NCI-H2107 treated with DMSO at 0.1 percent for 48 hours (cell line): ENCODE measurements at regions not wholly inside any gene's neighbourhood (a gene's known extent, or its start where the extent isn't known, plus 50 kb on each side); places are given as distances from the start of the nearest gene placed in this dataset.

Source experiments
- DNase-seq: peaks from one replicate; lab custom pipeline; 2025; ENCODE audit not compliant: unreplicated experiment; lab: John Stamatoyannopoulos, UW

DNA sequence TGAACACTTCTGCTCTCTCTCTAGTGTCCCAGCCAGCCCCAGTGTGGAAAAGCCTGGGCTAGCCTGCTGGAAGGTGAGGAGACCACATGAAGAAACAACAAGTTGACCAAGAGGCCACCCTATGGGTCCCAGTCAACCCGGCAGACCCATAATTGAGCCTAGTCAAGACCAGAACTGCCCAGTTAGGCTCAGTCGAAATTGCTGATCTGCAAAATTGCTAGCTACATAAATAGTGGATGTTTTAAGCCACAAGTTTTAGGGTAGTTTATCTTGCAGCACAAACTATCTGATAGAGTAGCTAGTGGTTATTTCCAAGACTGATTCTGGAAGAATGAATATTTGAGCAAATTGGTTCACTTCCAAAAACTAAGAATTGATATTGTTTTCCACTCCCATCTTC lies 82.3 kb upstream of the CCDC112 start:
- DNase-seq, result no peak

DNA sequence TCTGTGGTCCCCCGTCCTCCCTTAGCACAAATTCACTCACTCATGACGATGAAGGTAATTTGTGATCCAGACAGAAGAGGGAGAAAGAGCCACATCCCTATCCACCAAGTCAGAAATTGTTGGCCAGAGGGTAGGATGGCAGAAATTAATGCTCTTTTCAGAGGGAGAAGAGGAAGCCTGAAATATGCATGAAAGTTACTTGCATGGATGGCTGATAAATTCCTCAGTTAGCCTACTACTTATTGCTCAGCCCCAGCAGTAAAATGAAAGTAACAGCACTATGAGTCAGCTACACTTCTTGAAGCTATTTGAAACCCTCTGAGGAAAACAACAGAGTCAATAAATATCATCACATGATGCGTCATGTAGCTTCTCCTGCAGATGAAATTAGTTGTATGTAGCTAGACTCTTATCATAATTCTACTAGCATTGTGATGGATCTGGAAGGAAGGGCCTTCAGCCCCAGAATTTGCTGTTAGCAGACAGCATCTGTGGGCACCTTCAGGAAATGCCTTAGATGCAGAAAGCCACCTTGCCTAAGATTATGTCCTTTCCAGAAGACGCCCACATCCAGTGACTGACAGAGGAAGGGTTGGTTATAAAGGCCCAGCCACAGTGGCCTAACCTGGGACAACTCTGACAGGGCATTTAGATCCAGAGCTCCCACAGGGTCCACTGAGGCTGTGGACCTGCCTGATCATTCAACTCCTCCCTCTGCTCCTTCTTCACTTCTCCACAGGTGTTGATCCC lies 81.2 kb upstream of the CCDC112 start:
- DNase-seq, result peak; percentile 7

DNA sequence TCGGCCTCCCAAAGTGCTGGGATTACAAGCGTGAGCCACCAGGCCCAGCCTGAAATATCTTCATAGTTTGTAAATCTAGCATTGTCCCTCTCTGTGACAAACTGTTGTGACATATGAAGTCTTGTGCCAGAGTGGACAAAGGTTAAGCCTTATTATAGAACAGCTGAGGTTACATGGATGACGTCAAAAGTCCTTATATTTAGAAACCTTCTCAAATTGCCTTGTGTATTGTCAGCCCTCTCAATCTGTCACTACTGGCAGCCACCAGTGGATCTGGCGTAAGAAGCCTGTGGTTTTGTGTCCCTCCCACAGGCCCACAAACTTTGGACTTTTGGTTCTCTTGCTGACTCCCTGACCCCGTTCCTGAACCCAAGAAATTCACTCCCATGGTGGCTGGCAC lies 79.4 kb upstream of the CCDC112 start:
- no peak for DNase-seq

DNA sequence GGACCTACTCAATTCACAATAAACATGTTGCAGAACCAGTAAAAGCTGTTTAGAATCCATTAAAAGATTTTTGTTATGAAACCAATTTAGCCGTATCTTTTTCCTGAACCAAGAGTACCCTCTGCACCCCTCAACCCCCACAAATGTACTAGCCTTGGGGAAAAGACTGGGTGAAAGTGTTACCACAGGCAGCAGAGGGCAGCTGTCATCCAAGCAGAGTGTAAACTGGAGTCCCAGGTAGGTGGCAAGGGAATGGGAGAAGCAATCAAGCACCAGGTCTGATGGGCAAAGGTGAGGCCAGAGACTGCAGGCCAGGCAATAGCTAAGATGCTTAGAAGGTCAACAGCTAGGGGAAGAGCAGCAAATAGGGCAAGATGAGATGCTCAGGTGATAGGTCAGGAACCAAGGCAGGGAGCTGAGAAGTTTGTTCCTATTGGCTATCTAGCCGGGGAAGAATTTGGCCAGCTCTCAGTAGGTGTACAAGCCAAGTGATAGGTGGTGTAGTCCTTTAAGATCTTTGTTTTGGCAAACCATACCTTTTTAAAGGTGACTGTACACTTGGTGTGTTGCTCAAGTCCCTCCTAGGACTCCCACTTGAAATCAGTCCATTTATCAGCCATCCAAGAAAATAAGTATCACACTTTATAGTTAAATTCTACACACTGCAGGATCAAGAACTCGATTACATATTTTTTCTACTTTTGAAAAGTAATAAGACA lies 77.8 kb upstream of the CCDC112 start:
- DNase-seq, result no peak

DNA sequence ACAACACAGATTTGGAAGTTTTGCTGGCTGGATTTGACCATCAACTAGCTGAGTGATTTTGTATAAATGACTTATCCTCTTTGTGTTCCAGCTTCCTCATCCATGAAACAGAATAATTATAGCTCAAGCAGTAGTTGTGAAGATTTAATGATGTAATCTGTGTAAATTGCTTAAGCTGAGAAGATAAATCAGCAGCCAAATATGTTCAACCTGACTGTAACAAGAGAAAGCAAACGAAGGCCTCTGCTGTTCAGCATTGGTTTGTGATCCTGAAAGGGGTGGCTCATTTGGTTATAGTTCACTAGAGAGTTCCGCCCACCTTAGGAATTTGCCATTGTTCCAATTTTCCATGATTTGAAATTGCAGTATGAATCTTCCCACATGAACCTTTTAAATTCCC lies 75.7 kb upstream of the CCDC112 start:
- DNase-seq, result no peak

DNA sequence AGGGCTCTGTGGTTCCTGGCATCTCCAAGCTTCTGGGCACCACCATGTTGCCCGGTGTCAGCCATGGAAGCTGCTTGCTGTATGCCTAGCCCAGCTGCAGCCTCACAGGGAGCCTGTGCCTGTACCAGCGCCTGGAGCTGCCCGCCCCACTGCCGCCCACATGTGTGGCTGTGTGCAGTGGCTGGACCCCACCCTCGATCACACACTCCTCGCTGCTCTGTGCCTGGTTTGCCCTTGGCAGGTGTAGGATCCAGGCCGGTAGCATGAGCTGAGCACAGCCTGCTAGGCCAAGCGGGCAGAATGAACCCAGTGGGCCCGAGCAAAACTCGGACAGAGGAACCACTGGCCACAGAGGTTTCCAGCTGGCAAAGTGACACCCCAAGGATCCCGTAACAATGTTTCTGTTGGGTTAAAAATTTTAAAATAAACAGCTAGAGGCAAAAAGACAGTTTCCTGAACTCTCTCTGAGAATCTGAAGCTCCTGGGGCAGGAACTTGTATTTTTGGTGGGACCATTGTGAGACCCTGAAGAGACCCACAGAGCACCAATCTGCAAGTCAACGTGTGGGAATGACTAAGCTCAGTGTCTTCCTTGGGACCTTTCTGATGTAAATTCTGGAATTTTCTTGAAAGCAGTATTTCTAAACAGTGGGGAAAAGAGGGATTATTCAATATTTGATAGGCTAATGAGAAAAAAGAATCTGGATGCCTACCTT lies 73.1 kb upstream of the CCDC112 start:
- no peak for DNase-seq

DNA sequence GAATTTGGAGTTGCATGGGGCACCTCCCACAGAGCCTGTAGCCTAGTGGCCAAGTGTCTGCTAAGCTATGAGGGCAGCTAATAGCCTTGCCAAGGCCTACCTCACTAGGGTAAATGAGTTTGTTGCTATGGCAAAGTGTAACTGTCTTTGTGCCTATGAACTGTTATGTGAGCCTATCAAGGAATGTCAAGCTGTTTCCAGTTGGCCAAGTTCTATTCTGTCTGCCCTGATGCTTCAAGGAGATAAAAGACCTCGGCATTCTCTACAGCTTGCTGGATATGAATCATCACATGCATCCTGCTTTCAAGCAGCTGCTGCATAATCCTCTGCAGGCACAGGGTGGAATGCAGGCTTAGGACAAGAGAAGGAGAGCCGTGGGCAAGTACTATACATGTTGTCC lies 69.8 kb upstream of the CCDC112 start:
- DNase-seq, result no peak

DNA sequence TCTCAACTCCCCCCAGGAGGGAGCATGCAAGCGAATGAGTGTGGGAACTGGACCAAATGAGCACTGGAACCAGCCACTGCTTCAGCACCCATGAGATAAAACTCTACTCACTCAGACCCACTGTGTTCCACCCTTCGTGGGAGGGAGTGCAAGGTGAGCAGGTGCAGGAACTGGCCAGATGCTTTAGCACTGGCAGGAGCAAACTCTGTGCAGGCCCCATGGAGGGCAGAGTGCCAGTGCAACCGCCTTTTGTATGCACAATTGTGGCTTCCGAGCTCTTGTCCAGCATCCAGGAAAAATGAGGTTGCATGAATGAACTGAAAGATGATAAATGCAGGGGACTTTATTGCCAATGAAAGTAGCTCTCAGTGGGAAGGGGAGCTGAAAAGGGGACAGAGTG lies 67.4 kb upstream of the CCDC112 start:
- no peak for DNase-seq

DNA sequence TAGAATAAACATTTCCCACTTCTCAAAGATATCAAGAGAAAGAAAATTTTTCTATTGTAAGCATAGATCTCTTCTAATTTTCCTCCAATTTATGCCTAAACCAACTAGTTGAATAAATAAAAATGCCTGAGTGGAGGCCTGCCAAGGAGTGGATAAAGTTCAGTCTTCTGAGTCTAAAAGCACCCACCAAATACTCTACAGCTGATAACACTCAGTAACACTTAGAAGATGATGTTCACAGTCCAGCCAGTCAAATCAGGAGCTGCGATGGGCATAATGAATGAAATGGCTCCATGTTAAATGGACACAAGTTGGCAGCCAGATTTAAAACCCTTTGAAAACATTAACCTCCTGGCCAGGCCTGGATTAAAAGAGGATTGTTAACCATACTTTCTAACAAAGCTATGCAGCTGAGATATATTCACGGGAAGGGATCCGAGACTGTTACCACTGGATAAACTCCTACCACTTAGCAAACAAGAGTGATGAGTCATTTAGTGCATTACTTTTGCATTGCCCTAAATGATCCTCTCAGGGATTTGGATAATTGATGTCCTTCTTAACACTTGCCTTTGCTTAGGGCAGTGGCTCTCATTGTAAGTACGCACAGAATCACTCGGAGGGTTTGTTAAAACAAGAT lies 63.7 kb upstream of the CCDC112 start:
- DNase-seq, result no peak

DNA sequence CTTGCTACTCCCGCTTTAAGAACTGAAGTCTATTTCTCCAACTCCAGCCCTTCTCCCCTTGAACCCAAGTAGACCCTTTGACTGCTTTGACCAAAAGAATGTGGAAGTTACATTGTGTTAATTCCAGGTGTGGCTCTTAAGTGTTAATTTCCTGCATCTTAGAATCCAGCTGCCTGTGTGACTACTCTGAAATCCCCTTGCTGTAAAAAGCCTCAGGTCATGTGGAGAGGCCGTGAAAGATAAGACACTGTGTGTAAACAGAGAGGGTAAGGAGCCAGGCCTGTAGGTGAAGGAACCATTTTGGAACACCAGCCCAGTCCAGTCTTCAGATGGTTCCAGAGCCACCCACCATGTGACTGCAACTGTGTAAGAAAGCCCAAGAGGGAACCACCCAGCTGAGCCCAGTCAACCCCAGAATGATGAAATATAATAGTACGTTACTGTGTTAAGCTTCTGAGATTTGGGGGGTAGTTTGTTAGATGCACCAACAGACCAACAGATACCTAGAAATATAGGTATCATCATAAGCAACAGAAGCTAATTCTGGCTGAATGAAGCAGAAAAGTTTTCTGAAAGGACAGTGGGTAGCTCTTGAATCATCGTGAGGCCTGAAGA lies 59.4 kb upstream of the CCDC112 start:
- no peak for DNase-seq

DNA sequence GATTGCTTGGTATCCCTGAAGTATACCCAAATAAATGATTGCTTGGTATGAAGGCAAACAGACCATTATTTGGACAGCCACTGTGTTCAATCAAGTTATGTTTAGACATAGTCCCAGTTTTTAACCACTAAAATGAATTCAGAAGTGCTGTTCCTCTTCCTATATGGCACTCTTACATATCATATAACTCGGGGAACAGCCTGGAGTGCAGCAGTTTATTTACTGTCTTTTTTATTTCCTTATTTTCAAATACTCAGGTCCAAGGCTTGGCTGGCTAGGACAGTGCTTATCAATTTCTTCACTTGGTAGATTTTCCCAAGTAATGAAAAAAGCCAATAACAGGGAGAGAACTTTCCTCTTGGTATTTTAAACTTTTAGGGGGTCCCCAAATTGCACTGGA lies 58.6 kb upstream of the CCDC112 start:
- DNase-seq, result no peak

DNA sequence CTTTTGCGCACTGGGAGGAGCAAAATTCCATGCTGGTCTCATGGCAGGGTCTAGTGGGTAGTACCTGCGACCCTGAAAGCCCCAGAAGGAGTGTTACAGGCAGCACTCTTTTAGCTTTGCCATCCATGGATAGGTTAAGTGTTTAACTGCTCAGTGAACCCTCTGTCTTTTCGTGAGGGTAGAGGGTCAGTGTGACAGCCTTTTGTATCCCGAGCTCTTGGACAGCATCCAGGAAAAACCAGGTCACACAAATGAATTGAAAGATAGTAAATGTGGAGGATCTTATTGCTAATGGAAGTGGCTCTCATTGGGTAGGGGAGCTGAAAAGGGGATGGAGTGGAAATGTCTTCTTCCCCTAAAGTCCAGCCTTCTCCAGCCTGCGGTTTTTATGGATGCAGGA lies 57.8 kb upstream of the CCDC112 start:
- DNase-seq, result no peak

DNA sequence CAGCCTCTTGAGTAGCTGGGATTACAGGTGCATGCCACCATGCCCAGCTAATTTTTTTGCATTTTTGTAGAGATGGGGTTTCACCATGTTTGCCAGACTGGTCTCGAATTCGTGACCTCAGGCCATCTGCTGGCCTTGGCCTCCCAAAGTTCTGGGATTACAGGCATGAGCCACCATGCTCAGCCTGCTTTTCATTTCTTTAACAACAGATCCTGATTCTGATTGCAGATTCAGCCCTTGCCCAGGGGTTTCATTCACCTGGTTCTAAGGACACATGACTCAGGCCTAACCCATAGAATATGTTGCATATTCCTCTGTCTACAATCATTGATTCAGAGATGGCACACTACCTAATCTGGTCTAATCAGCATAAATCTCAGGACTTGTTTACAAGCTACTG lies 56.1 kb upstream of the CCDC112 start:
- no peak for DNase-seq

DNA sequence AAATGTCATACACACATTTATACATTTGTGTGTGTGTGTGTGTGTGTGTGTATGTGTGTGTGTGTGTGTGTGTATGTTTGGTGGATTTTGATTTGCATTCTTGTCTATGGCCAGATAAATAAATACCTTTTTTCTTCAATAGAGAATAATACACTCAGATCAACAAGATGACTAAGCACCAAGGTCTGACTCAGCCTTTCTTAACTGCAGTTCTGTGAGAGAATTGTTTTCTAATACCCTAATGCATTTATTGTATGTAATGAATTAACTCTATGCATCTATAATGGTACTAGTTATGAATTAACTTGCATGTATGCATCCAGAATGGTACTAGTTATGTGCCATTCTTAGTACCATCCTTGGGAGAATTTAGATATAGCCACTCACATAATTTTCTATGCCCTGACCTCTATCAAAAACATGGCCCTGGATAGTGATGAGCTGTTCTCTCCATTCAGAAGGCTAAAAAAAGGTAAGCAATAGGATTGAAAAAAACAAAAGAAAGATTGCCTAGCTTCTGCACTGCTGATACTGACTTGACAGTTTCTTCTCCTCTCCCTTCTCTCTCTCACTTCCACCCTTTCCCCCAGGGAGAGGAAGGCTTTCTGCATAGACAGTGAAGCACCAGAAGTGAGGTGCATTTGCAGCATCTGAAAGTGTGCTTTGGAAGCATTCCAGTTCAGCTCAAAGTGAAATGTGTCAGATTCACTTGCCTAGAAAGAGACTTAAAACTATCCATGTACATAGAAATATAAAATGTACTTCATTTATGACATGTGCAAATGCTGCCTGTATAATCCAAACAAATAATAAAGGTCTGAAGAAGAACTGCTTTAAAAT lies 55.1 kb upstream of the CCDC112 start:
- DNase-seq, result no peak

DNA sequence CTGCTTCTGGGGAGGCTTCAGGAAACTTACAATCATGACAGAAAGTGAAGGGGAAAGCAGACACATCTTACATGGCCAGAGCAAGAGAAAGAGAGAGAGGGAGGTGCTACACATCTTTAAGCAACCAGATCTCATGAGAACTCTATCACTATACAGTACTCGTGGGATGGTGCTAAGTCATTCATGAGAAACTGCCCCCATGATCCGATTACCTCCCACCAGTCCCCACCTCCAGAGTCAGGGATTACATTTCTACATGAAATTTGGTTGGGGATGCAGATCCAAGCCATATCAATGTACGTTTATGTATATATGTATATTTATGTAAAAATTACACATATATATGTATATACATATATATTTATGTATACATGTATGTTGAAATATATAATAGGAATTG lies 54.4 kb upstream of the CCDC112 start:
- DNase-seq, result no peak

DNA sequence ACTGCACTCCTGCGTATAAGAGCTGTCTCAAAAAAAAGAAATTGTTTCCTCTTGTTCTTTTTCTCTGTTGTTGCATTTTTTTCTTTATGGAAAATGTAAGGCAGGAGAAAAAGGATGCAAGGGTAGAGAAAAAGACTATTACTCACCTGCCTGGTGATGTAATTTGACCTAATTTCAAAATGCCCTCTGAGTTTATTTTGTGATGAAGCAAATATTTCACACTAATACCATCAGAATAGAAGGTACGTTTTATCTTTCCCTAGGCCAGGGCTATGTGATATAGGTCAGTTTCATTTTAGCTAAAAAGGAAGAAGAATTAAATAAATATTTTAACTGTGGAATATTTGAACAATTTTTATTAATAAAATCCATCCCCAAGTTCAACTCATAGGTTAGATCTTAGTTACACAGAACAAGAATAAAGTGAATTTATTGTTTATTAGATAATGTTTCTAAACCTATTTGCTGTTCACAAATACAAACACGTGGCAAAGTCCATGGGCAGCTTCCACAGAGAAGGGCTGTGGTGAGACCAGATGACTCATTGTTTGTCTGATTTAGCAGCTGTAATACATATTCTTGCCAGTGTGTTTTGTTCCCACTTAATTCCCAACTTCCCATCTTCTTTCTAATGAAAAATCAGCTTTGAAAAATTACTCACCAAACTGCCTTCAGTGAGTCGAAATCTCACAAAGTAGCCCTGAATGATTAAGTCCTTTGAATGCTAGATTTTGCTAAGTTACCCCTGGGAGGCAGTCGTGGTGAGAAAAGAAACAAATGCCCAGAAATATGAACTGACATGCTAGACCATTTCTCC lies 52.8 kb upstream of the CCDC112 start:
- no peak for DNase-seq

DNA sequence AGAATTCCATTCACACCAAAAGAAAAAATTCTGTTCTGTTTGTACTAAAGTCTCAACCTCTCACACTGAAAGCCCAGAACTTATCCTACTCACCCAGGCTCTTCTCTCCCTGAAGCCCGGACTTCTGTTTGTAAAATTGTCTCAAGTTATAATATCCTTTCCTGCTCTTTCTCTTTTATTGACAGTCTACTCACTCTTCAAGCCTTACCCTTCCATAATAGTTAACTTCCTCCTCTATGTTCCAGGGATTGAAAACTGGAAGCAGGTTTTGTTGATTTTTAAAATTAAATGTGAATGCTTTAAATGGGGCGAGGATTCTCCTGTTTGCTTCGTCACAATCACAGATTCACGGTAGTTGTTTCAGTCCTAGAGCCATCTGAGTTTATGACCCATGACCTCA lies 51.7 kb upstream of the CCDC112 start:
- no peak for DNase-seq
